Thyroid gland (tissue), 4 donors: ENCODE measurements at regions not wholly inside any gene's neighbourhood (a gene's known extent, or its start where the extent isn't known, plus 50 kb on each side); places are given as distances from the start of the nearest gene placed in this dataset.
"Not testable (repeated sequence)": the region's sequence is repeated elsewhere in the genome, so short reads cannot be mapped to it uniquely, and the experiment has no call there.

Experiments used
- CTCF ChIP-seq, 6 experiments: fragments of 200-600 bp in 3 of 6; fragments of 450-650 bp in 3 of 6; sonication (generic) in 3 of 6; IDR thresholded peaks; one replicate each; pipeline ENCODE4 v1.5.1; 2016 to 2019; ENCODE audit warnings: antibody characterized with exemption in 6 of 6, mild to moderate bottlenecking in 2 of 6, inconsistent platforms in 1 of 6, moderate library complexity in 1 of 6
- POLR2A ChIP-seq, 2 donors: fragments of 450-650 bp; IDR thresholded peaks; one replicate each; pipeline ENCODE4 v1.6.1; 2017; ENCODE audit warnings: antibody characterized with exemption in 2 of 2, mild to moderate bottlenecking in 2 of 2, moderate library complexity in 1 of 2

DNA sequence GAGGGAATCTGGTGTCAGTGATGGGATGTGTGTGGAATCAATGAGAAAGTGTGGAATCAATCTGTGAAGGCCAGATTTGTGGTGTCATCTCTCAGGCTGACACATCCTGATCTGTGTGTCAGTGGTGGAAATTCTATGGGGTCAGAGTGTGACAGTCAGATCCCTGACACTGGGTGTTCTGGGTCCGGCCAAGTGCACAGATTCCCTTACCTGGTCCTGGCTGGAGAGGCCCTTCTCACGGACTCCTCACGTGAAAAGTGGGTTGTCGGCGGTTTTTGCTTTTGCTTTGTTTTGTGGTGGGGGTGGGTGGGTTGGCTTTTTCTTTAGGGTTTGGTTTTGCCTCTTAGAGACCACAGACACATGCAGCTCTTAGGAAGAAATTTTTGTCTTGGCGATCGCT is 618.0 kb downstream of the KCNJ18 start:
- TF ChIP-seq POLR2A, CTCF (IDR thresholded peaks at IDR 0.05): not testable (repeated sequence)
